Astrocyte (in vitro differentiated cells and primary cell): ENCODE measurements at regions not wholly inside any gene's neighbourhood (a gene's known extent, or its start where the extent isn't known, plus 50 kb on each side); places are given as distances from the start of the nearest gene placed in this dataset.

Experiments used
- DNase-seq: peaks from one replicate; pipeline ENCODE4 v3.0.0-alpha.2; 2010; ENCODE audit warnings: low read depth
- FAIRE-seq: peaks from 2 replicates; lab custom pipeline; 2011; peaks lifted over from hg19 to GRCh38; lab: Jason Lieb, UNC
- H2AFZ ChIP-seq: 2 replicates; pipeline ENCODE4 v1.6.0; 2012; ENCODE audit warnings: low read depth, low read length, inconsistent platforms
- H3K27ac ChIP-seq: 2 replicates; pipeline ENCODE4 v1.5.1; 2011; ENCODE audit warnings: low read depth, low read length, inconsistent platforms
- H3K27me3 ChIP-seq: 2 replicates; pipeline ENCODE4 v1.6.0; 2011; ENCODE audit warnings: low read length, inconsistent platforms; ENCODE audit not compliant: insufficient read depth
- H3K36me3 ChIP-seq: 2 replicates; pipeline ENCODE4 v1.5.1; 2011; ENCODE audit warnings: low read length, inconsistent platforms; ENCODE audit not compliant: insufficient read depth
- H3K4me1 ChIP-seq: 2 replicates; pipeline ENCODE4 v1.5.1; 2011; ENCODE audit warnings: low read length, inconsistent platforms; ENCODE audit not compliant: insufficient read depth
- H3K4me2 ChIP-seq: 2 replicates; pipeline ENCODE4 v1.6.0; 2012; ENCODE audit warnings: low read length, inconsistent platforms
- H3K4me3 ChIP-seq: 2 replicates; pipeline ENCODE4 v1.5.1; 2011; ENCODE audit warnings: low read depth, mild to moderate bottlenecking, low read length, inconsistent platforms; ENCODE audit not compliant: insufficient read depth
- H3K79me2 ChIP-seq: 2 replicates; pipeline ENCODE4 v1.6.0; 2012; ENCODE audit warnings: mild to moderate bottlenecking, low read length, inconsistent platforms; ENCODE audit not compliant: insufficient read depth
- H3K9ac ChIP-seq: 2 replicates; pipeline ENCODE4 v1.6.0; 2012; ENCODE audit warnings: mild to moderate bottlenecking, low read length, inconsistent platforms
- H3K9me3 ChIP-seq: 2 replicates; pipeline ENCODE4 v1.5.1; 2012; ENCODE audit warnings: low read depth, mild to moderate bottlenecking, low read length, inconsistent platforms; ENCODE audit not compliant: insufficient read depth
- H4K20me1 ChIP-seq: 2 replicates; pipeline ENCODE4 v1.6.0; 2012; ENCODE audit warnings: low read length, inconsistent platforms; ENCODE audit not compliant: insufficient read depth
- H3K27ac Mint-ChIP-seq: one replicate; pipeline ENCODE4 v1.8.0; 2021; ENCODE audit warnings: mild to moderate bottlenecking, mixed read lengths; ENCODE audit not compliant: unreplicated experiment
- H3K27me3 Mint-ChIP-seq: one replicate; pipeline ENCODE4 v1.8.0; 2021; ENCODE audit warnings: low read depth, mixed read lengths; ENCODE audit not compliant: unreplicated experiment
- H3K36me3 Mint-ChIP-seq: one replicate; pipeline ENCODE4 v1.8.0; 2021; ENCODE audit warnings: low read depth, mixed read lengths; ENCODE audit not compliant: unreplicated experiment
- H3K4me1 Mint-ChIP-seq: one replicate; pipeline ENCODE4 v1.8.0; 2021; ENCODE audit warnings: low read depth, mixed read lengths; ENCODE audit not compliant: unreplicated experiment
- H3K4me3 Mint-ChIP-seq: one replicate; pipeline ENCODE4 v1.8.0; 2021; ENCODE audit warnings: mild to moderate bottlenecking, moderate library complexity, mixed read lengths; ENCODE audit not compliant: unreplicated experiment
- H3K9me3 Mint-ChIP-seq: one replicate; pipeline ENCODE4 v1.8.0; 2021; ENCODE audit warnings: mild to moderate bottlenecking, mixed read lengths; ENCODE audit not compliant: unreplicated experiment
- EZH2 ChIP-seq: IDR thresholded peaks from 2 replicates; pipeline ENCODE4 v1.6.1; 2012; ENCODE audit warnings: mild to moderate bottlenecking, low read length, inconsistent platforms; ENCODE audit not compliant: insufficient read depth
- TF ChIP-seq, protein P1 (sequence below): IDR thresholded peaks from 2 replicates; pipeline ENCODE4 v1.5.1; 2011; ENCODE audit warnings: low read depth, mild to moderate bottlenecking, inconsistent platforms, low read length, moderate library complexity; ENCODE audit not compliant: insufficient read depth

DNA sequence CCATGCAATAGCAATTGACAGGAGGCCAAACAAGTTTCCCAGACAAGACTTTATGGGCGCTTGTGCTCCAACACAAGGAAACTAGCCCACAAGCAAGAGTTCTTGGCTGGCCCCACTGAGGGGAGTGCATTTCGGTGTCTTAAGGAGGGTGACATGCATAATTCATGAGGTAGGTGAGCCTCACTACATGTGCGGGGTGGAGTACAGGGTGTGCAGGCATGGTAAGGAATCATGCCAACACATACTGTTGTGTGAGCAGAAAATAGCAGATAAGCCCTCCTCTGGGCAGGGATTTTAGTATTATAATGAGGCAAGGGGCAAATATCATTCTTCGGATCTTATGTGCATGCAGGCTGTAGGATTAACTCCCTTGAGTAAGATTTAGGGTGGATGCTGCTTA lies 78.7 kb upstream of the SLC1A4 start:
- FAIRE-seq (no peak), DNase-seq (no peak)
- Histone ChIP-seq H3K36me3 (no peaks in the 10 kb centered on the region), H3K27me3 (peaks cover 11% of the 10 kb centered on the region), H4K20me1 (no peaks in the 10 kb centered on the region), H3K27ac (no peak overlapping the region), H2AFZ (no peak overlapping the region), H3K4me2 (no peak overlapping the region), H3K9me3 (no peaks in the 10 kb centered on the region), H3K4me1 (no peaks in the 10 kb centered on the region), H3K4me3 (no peak overlapping the region), H3K9ac (no peak overlapping the region), H3K79me2 (no peaks in the 10 kb centered on the region)
- Mint-ChIP-seq H3K27ac (no peak overlapping the region), H3K36me3 (no peaks in the 10 kb centered on the region), H3K9me3 (no peaks in the 10 kb centered on the region), H3K27me3 (peaks cover 10% of the 10 kb centered on the region), H3K4me1 (peaks cover 11% of the 10 kb centered on the region), H3K4me3 (no peak overlapping the region)
- no peak for TF ChIP-seq EZH2
- TF ChIP-seq, protein P1, sequence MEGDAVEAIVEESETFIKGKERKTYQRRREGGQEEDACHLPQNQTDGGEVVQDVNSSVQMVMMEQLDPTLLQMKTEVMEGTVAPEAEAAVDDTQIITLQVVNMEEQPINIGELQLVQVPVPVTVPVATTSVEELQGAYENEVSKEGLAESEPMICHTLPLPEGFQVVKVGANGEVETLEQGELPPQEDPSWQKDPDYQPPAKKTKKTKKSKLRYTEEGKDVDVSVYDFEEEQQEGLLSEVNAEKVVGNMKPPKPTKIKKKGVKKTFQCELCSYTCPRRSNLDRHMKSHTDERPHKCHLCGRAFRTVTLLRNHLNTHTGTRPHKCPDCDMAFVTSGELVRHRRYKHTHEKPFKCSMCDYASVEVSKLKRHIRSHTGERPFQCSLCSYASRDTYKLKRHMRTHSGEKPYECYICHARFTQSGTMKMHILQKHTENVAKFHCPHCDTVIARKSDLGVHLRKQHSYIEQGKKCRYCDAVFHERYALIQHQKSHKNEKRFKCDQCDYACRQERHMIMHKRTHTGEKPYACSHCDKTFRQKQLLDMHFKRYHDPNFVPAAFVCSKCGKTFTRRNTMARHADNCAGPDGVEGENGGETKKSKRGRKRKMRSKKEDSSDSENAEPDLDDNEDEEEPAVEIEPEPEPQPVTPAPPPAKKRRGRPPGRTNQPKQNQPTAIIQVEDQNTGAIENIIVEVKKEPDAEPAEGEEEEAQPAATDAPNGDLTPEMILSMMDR = no peak

DNA sequence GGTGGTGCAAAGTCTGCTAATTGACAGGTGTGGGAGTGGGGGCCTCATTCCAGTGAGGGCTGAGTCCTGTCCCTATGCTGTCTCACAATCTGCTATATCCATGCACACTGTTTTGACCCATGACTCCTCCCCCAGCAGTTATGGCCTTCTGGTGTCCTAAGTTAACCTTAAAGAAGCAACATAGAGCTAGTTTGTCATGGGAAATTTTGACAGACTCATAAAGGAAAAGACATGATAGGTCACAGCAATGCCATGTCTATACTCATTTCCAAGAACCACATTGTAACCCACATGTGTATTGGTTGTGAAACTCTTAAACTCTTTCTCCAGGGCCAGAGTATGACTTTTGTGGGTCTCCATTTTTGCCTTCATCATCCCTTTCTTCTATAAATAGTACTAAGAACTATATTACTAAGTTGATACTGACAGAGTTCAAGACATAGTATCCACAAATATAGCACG lies 78.2 kb upstream of the SLC1A4 start:
- no peak overlapping the region for H2AFZ ChIP-seq
- TF ChIP-seq, protein P1 = no peak
- no peak for TF ChIP-seq EZH2
- no peaks in the 10 kb centered on the region for H3K36me3 Mint-ChIP-seq
- H3K79me2 ChIP-seq = no peaks in the 10 kb centered on the region
- DNase-seq (no peak), FAIRE-seq (no peak)
- H3K4me1 ChIP-seq = no peaks in the 10 kb centered on the region
- H3K27ac Mint-ChIP-seq = no peak overlapping the region
- no peak overlapping the region for H3K4me3 ChIP-seq
- H3K27ac ChIP-seq = no peak overlapping the region
- no peaks in the 10 kb centered on the region for H3K9me3 Mint-ChIP-seq
- peaks cover 11% of the 10 kb centered on the region for H3K4me1 Mint-ChIP-seq
- H3K27me3 ChIP-seq = peaks cover 9% of the 10 kb centered on the region
- peaks cover 9% of the 10 kb centered on the region for H3K27me3 Mint-ChIP-seq
- no peak overlapping the region for H3K4me2 ChIP-seq
- no peaks in the 10 kb centered on the region for H3K36me3 ChIP-seq
- no peak overlapping the region for H3K4me3 Mint-ChIP-seq
- no peaks in the 10 kb centered on the region for H4K20me1 ChIP-seq
- H3K9ac ChIP-seq = no peak overlapping the region
- no peaks in the 10 kb centered on the region for H3K9me3 ChIP-seq

DNA sequence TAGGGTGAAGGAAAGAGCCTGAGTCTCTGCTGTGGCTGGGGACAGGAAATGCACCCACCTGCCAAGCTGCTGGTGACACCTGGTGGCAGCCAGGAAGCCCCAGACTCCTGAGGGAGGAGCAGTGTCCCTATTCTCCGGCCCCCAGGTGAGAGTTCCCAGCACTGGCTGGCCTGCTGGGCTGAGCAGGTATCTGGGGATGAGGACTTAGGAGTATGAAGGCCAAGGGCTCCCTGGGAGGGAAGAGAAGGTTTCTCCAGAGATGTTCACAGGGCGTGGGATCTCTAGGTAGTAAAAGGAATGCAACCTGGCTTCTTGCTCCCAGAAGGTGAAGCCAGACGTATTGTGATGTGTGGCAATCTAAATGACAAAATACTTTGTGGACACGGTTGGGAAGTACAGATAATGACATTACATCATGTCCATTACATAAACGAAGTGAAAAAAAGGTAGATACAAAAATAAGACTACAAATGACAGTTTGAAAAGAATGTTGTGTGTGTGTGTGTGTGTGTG lies 75.8 kb upstream of the SLC1A4 start:
- no peak overlapping the region for H3K4me3 ChIP-seq
- H3K79me2 ChIP-seq = no peaks in the 10 kb centered on the region
- H3K36me3 ChIP-seq = no peaks in the 10 kb centered on the region
- H3K27ac Mint-ChIP-seq = no peak overlapping the region
- H3K9ac ChIP-seq = no peak overlapping the region
- H3K4me1 ChIP-seq = no peaks in the 10 kb centered on the region
- H3K27me3 ChIP-seq = peaks cover 2% of the 10 kb centered on the region
- peaks cover 11% of the 10 kb centered on the region for H3K4me1 Mint-ChIP-seq
- H3K9me3 ChIP-seq = no peaks in the 10 kb centered on the region
- H3K27me3 Mint-ChIP-seq = no peaks in the 10 kb centered on the region
- TF ChIP-seq, protein P1 = no peak
- no peak for TF ChIP-seq EZH2
- FAIRE-seq = no peak
- H3K36me3 Mint-ChIP-seq = no peaks in the 10 kb centered on the region
- peaks cover 2% of the 10 kb centered on the region for H3K9me3 Mint-ChIP-seq
- H3K27ac ChIP-seq = no peak overlapping the region
- no peaks in the 10 kb centered on the region for H4K20me1 ChIP-seq
- no peak overlapping the region for H3K4me3 Mint-ChIP-seq
- no peak for DNase-seq
- H3K4me2 ChIP-seq = no peak overlapping the region
- no peak overlapping the region for H2AFZ ChIP-seq
